ENCODE measurements at regions not wholly inside any gene's neighbourhood (a gene's known extent, or its start where the extent isn't known, plus 50 kb on each side); places are given as distances from the start of the nearest gene placed in this dataset.

- Histone ChIP-seq H3K9ac (ENCODE audit: low read length) (no peak overlapping the region), H3K27ac (ENCODE audit: low read length) (no peak overlapping the region), H3K79me2 (ENCODE audit: low read length) (no peaks in the 10 kb centered on the region), H3K4me2 (ENCODE audit: low read depth, low read length) (no peak overlapping the region), H3K9me3 (replicated peaks; ENCODE audit: insufficient read depth, low read length) (no peaks in the 10 kb centered on the region), H2AFZ (ENCODE audit: low read length) (no peak overlapping the region), H3K4me3 (ENCODE audit: low read length) (no peak overlapping the region), H3K27me3 (replicated peaks; ENCODE audit: insufficient read depth, low read length) (no peaks in the 10 kb centered on the region), H3K9me2 (replicated peaks; ENCODE audit: insufficient read depth, low read length) (no peaks in the 10 kb centered on the region), H3K36me3 (replicated peaks; ENCODE audit: insufficient read depth, low read length) (no peaks in the 10 kb centered on the region), H3K4me1 (ENCODE audit: low read length) (no peaks in the 10 kb centered on the region), H4K20me1 (ENCODE audit: insufficient read depth, low read length) (no peaks in the 10 kb centered on the region), H3F3A (ENCODE audit: insufficient read depth, low read length) (no peaks in the 10 kb centered on the region)
- no peak for DNase-seq
- TF ChIP-seq EZH2 (optimal IDR thresholded peaks at IDR 0.05; ENCODE audit: low read depth, low read length) (no peak), EZH2phosphoT487 (IDR thresholded peaks at IDR 0.05; ENCODE audit: low read length) (no peak)
Observed at GRCh38 chr3:29140666-29141065, 140.2 kb upstream of the RBMS3 start.

GRCh38 chr3:29141197-29141917, 139.5 kb upstream of the RBMS3 start:
- DNase-seq, result no peak
- no peaks in the 10 kb centered on the region for H3K79me2 ChIP-seq (ENCODE audit: low read length)
- H3K36me3 ChIP-seq (replicated peaks; ENCODE audit: insufficient read depth, low read length), result no peaks in the 10 kb centered on the region
- no peaks in the 10 kb centered on the region for H3K27me3 ChIP-seq (replicated peaks; ENCODE audit: insufficient read depth, low read length)
- no peaks in the 10 kb centered on the region for H3K9me2 ChIP-seq (replicated peaks; ENCODE audit: insufficient read depth, low read length)
- no peak overlapping the region for H3K27ac ChIP-seq (ENCODE audit: low read length)
- no peaks in the 10 kb centered on the region for H3F3A ChIP-seq (ENCODE audit: insufficient read depth, low read length)
- no peaks in the 10 kb centered on the region for H4K20me1 ChIP-seq (ENCODE audit: insufficient read depth, low read length)
- H3K9me3 ChIP-seq (replicated peaks; ENCODE audit: insufficient read depth, low read length), result no peaks in the 10 kb centered on the region
- TF ChIP-seq CTCF (IDR thresholded peaks at IDR 0.05; ENCODE audit: low read length), result no peak
- TF ChIP-seq EZH2 (optimal IDR thresholded peaks at IDR 0.05; ENCODE audit: low read depth, low read length), result no peak
- no peak for TF ChIP-seq EZH2phosphoT487 (IDR thresholded peaks at IDR 0.05; ENCODE audit: low read length)
- no peaks in the 10 kb centered on the region for H3K4me1 ChIP-seq (ENCODE audit: low read length)
- H3K4me2 ChIP-seq (ENCODE audit: low read depth, low read length), result no peak overlapping the region
- no peak overlapping the region for H3K9ac ChIP-seq (ENCODE audit: low read length)
- H3K4me3 ChIP-seq (ENCODE audit: low read length), result no peak overlapping the region
- no peak overlapping the region for H2AFZ ChIP-seq (ENCODE audit: low read length)

- Histone ChIP-seq H3K9me3 (replicated peaks; ENCODE audit: insufficient read depth, low read length) (no peaks in the 10 kb centered on the region), H3K36me3 (replicated peaks; ENCODE audit: insufficient read depth, low read length) (no peaks in the 10 kb centered on the region), H3K4me3 (ENCODE audit: low read length) (no peak overlapping the region), H4K20me1 (ENCODE audit: insufficient read depth, low read length) (no peaks in the 10 kb centered on the region), H3K4me2 (ENCODE audit: low read depth, low read length) (no peak overlapping the region), H3K4me1 (ENCODE audit: low read length) (no peaks in the 10 kb centered on the region), H3K79me2 (ENCODE audit: low read length) (no peaks in the 10 kb centered on the region), H3K27me3 (replicated peaks; ENCODE audit: insufficient read depth, low read length) (no peaks in the 10 kb centered on the region), H3K9ac (ENCODE audit: low read length) (no peak overlapping the region), H2AFZ (ENCODE audit: low read length) (no peak overlapping the region), H3F3A (ENCODE audit: insufficient read depth, low read length) (no peaks in the 10 kb centered on the region), H3K27ac (ENCODE audit: low read length) (no peak overlapping the region), H3K9me2 (replicated peaks; ENCODE audit: insufficient read depth, low read length) (no peaks in the 10 kb centered on the region)
- no peak for DNase-seq
- TF ChIP-seq CTCF (IDR thresholded peaks at IDR 0.05; ENCODE audit: low read length) (no peak), EZH2phosphoT487 (IDR thresholded peaks at IDR 0.05; ENCODE audit: low read length) (no peak), EZH2 (optimal IDR thresholded peaks at IDR 0.05; ENCODE audit: low read depth, low read length) (no peak)
Observed at GRCh38 chr3:29141918-29142275, 139.0 kb upstream of the RBMS3 start.

GRCh38 chr3:29143151-29143550, 137.7 kb upstream of the RBMS3 start:
- DNase-seq, result no peak
- Histone ChIP-seq H3K9me3 (replicated peaks; ENCODE audit: insufficient read depth, low read length) (no peaks in the 10 kb centered on the region), H3K27me3 (replicated peaks; ENCODE audit: insufficient read depth, low read length) (no peaks in the 10 kb centered on the region), H3K9ac (ENCODE audit: low read length) (no peak overlapping the region), H3K79me2 (ENCODE audit: low read length) (no peaks in the 10 kb centered on the region), H3K36me3 (replicated peaks; ENCODE audit: insufficient read depth, low read length) (no peaks in the 10 kb centered on the region), H2AFZ (ENCODE audit: low read length) (no peak overlapping the region), H3K27ac (ENCODE audit: low read length) (no peak overlapping the region), H3K4me1 (ENCODE audit: low read length) (no peaks in the 10 kb centered on the region), H3K4me3 (ENCODE audit: low read length) (no peak overlapping the region), H3K4me2 (ENCODE audit: low read depth, low read length) (no peak overlapping the region), H4K20me1 (ENCODE audit: insufficient read depth, low read length) (no peaks in the 10 kb centered on the region), H3K9me2 (replicated peaks; ENCODE audit: insufficient read depth, low read length) (no peaks in the 10 kb centered on the region), H3F3A (ENCODE audit: insufficient read depth, low read length) (no peaks in the 10 kb centered on the region)
- TF ChIP-seq EZH2phosphoT487 (IDR thresholded peaks at IDR 0.05; ENCODE audit: low read length) (no peak), CTCF (IDR thresholded peaks at IDR 0.05; ENCODE audit: low read length) (no peak), EZH2 (optimal IDR thresholded peaks at IDR 0.05; ENCODE audit: low read depth, low read length) (no peak)

Measured in MM.1S (cell line).